B cell (primary cell): ENCODE measurements at regions not wholly inside any gene's neighbourhood (a gene's known extent, or its start where the extent isn't known, plus 50 kb on each side); places are given as distances from the start of the nearest gene placed in this dataset.

Experiments used
- ATAC-seq: fragments of 200-7000 bp; cut with Tn5 transposase; one replicate; pipeline ENCODE4 v1.10.0; 2021; ENCODE audit warnings: low read depth, mild to moderate bottlenecking, moderate number of reproducible peaks, moderate library complexity
- CTCF ChIA-PET: fragments of 350-600 bp; sonication (Branson Sonifier 250); formaldehyde crosslinking; loops from one replicate; lab custom pipeline; 2021; ENCODE audit warnings: antibody characterized with exemption, inconsistent platforms; lab: Charles Lee
- POLR2A ChIA-PET: fragments of 350-600 bp; sonication (Branson Sonifier 250); formaldehyde crosslinking; loops from one replicate; lab custom pipeline; 2021; ENCODE audit warnings: antibody characterized with exemption; lab: Charles Lee
- DNase-seq: peaks from one replicate; pipeline ENCODE4 v3.0.0; 2013
- H2AFZ ChIP-seq: 2 replicates; pipeline ENCODE4 v1.6.1; 2012; ENCODE audit warnings: mild to moderate bottlenecking, low read depth, low read length; ENCODE audit not compliant: insufficient read depth, poor library complexity, severe bottlenecking
- H3K27ac ChIP-seq, 2 donors: 1 replicate in 1 of 2; 2 replicates in 1 of 2; pipeline ENCODE4 v1.5.1; 2012 to 2013; ENCODE audit warnings: low read length in 2 of 2, mild to moderate bottlenecking in 2 of 2, moderate library complexity in 1 of 2
- H3K27me3 ChIP-seq, 4 experiments: fragments of 200-600 bp in 1 of 4; sonication (generic) in 1 of 4; replicated peaks in 1 of 4; 1 replicate in 2 of 4; 2 replicates in 2 of 4; pipeline versions ENCODE4 v1.6.1 to v1.7.0; 2013 to 2016; ENCODE audit warnings: low read length in 3 of 4, mild to moderate bottlenecking in 2 of 4, mixed read lengths in 1 of 4, moderate library complexity in 1 of 4; ENCODE audit not compliant: insufficient read depth in 4 of 4, control insufficient read depth in 3 of 4; ENCODE audit errors: control extremely low read depth in 1 of 4
- H3K36me3 ChIP-seq, 2 experiments: replicated peaks in 1 of 2; 1 replicate in 1 of 2; 2 replicates in 1 of 2; pipeline versions ENCODE4 v1.6.1 to v1.7.1; 2013; ENCODE audit warnings: low read length in 1 of 2; ENCODE audit not compliant: insufficient read depth in 2 of 2, control insufficient read depth in 1 of 2; ENCODE audit errors: control extremely low read depth in 1 of 2, extremely low read depth in 1 of 2
- H3K4me1 ChIP-seq, 2 donors: fragments of 200-600 bp in 1 of 2; sonication (generic) in 1 of 2; 1 replicate in 1 of 2; 2 replicates in 1 of 2; pipeline versions ENCODE4 v1.5.1 to v1.6.1; 2013 to 2017; ENCODE audit warnings: low read length in 2 of 2; ENCODE audit not compliant: control insufficient read depth in 2 of 2, insufficient read depth in 2 of 2
- H3K4me2 ChIP-seq: replicated peaks from 2 replicates; pipeline ENCODE3; 2012; ENCODE audit warnings: mild to moderate bottlenecking, low read depth, low read length; ENCODE audit not compliant: poor library complexity, severe bottlenecking
- H3K4me3 ChIP-seq, 5 experiments: fragments of 200-600 bp in 1 of 5; sonication (generic) in 1 of 5; 1 replicate in 3 of 5; 2 replicates in 2 of 5; pipeline versions ENCODE4 v1.5.1 to v1.7.0; 2011 to 2016; ENCODE audit warnings: low read length in 4 of 5, mild to moderate bottlenecking in 4 of 5, low read depth in 2 of 5, control low read depth in 1 of 5, moderate library complexity in 1 of 5; ENCODE audit not compliant: insufficient read depth in 1 of 5; ENCODE audit errors: control extremely low read depth in 1 of 5, extremely low read depth in 1 of 5
- H3K79me2 ChIP-seq: fragments of 200-600 bp; sonication (generic); one replicate; pipeline ENCODE4 v1.6.0; 2016; ENCODE audit warnings: low read length; ENCODE audit not compliant: control insufficient read depth, insufficient read depth
- H3K9ac ChIP-seq: fragments of 200-600 bp; sonication (generic); 2 replicates; pipeline ENCODE4 v1.6.1; 2017; ENCODE audit warnings: mild to moderate bottlenecking, low read length, moderate library complexity
- H3K9me3 ChIP-seq, 3 donors: one replicate each; pipeline versions ENCODE4 v1.6.1 to v1.7.1; 2013; ENCODE audit warnings: low read length in 2 of 3; ENCODE audit not compliant: control insufficient read depth in 2 of 3, insufficient read depth in 1 of 3; ENCODE audit errors: control extremely low read depth in 1 of 3
- H4K20me1 ChIP-seq: 2 replicates; pipeline ENCODE4 v1.6.0; 2012; ENCODE audit warnings: mild to moderate bottlenecking, low read length; ENCODE audit not compliant: insufficient read depth, control insufficient read depth, poor library complexity, severe bottlenecking
- H3K27ac Mint-ChIP-seq: one replicate; pipeline ENCODE4 v1.8.0; 2021; ENCODE audit warnings: mixed read lengths
- H3K27me3 Mint-ChIP-seq: one replicate; pipeline ENCODE4 v1.8.0; 2021; ENCODE audit warnings: mixed read lengths
- H3K4me1 Mint-ChIP-seq: one replicate; pipeline ENCODE4 v1.8.0; 2021; ENCODE audit warnings: mixed read lengths
- H3K4me3 Mint-ChIP-seq: one replicate; pipeline ENCODE4 v1.8.0; 2021; ENCODE audit warnings: mixed read lengths
- H3K9me3 Mint-ChIP-seq: one replicate; pipeline ENCODE4 v1.8.0; 2022; ENCODE audit warnings: mixed read lengths; ENCODE audit not compliant: insufficient read depth
- EZH2 ChIP-seq: IDR thresholded peaks from 2 replicates; pipeline ENCODE4 v1.6.1; 2012; ENCODE audit warnings: borderline replicate concordance, low read depth, mild to moderate bottlenecking, moderate library complexity, low read length; ENCODE audit not compliant: insufficient read depth, poor library complexity, severe bottlenecking
- WGBS: methylation state at CpG from one replicate; pipeline ENCODE4 v1.1.5; 2013; ENCODE audit warnings: missing lambda C conversion rate; ENCODE audit not compliant: insufficient coverage; 5-methylcytosine and 5-hydroxymethylcytosine counted together
- intact Hi-C: fragments of 100-400 bp; cut with micrococcal nuclease; formaldehyde crosslinking; loops from one replicate; pipeline ENCODE4 v1.10.0; 2022
- TF ChIP-seq, protein P1 (sequence below): fragments of 200-600 bp; IDR thresholded peaks from one replicate; pipeline ENCODE4 v1.8.0; 2022; ENCODE audit warnings: antibody characterized with exemption, mild to moderate bottlenecking

DNA sequence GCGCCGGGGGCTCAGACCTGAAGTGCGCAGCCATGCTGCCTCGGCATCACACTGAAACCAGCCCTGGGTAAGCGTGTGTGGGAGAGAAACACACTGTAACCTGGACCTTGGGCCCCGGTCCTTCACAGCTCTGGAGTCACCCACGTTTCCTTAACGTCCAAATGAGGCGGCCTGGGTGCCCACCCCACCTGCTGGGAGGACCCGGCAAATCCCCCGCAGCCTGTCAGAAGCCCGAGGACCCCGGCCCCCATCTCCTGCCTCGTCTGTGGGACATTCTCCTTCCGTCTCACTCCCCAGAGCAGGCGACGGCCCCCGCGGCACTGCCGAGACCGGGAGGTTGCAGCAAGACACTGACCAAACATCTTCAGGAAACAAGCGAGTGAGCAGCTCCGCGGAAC lies 66.5 kb upstream of the GALNT9 start:
- Histone ChIP-seq H2AFZ (no peak overlapping the region), H3K9me3 (peaks cover 0 to 3% (median 0%) of the 10 kb centered on the region in 3 donors), H3K36me3 (no peaks in the 10 kb centered on the region), H3K27me3 (peaks cover 0 to 33% (median 4%) of the 10 kb centered on the region in 4 experiments), H3K4me1 (no peaks in the 10 kb centered on the region), H3K4me3 (no peak overlapping the region), H3K27ac (no peak overlapping the region), H3K4me2 (no peak overlapping the region), H3K79me2 (no peaks in the 10 kb centered on the region), H4K20me1 (no peaks in the 10 kb centered on the region), H3K9ac (no peak overlapping the region)
- H3K4me3 Mint-ChIP-seq, result no peak overlapping the region
- 82% methylated on average over 24 of the region's 24 CpGs for WGBS
- ATAC-seq (no peak), DNase-seq (no peak)
- no peaks in the 10 kb centered on the region for H3K9me3 Mint-ChIP-seq
- H3K27me3 Mint-ChIP-seq, result peaks cover 13% of the 10 kb centered on the region
- ChIA-PET POLR2A (no interaction called here), CTCF (interaction anchor here (1.2 kb wide), 1 partner anchor 242 kb away, joined by 3 read pairs; no protein-coding TSS in a partner anchor)
- TF ChIP-seq, protein P1, sequence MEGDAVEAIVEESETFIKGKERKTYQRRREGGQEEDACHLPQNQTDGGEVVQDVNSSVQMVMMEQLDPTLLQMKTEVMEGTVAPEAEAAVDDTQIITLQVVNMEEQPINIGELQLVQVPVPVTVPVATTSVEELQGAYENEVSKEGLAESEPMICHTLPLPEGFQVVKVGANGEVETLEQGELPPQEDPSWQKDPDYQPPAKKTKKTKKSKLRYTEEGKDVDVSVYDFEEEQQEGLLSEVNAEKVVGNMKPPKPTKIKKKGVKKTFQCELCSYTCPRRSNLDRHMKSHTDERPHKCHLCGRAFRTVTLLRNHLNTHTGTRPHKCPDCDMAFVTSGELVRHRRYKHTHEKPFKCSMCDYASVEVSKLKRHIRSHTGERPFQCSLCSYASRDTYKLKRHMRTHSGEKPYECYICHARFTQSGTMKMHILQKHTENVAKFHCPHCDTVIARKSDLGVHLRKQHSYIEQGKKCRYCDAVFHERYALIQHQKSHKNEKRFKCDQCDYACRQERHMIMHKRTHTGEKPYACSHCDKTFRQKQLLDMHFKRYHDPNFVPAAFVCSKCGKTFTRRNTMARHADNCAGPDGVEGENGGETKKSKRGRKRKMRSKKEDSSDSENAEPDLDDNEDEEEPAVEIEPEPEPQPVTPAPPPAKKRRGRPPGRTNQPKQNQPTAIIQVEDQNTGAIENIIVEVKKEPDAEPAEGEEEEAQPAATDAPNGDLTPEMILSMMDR, result no peak
- no peaks in the 10 kb centered on the region for H3K4me1 Mint-ChIP-seq
- intact Hi-C loops, result no loop called here
- H3K27ac Mint-ChIP-seq, result no peak overlapping the region

DNA sequence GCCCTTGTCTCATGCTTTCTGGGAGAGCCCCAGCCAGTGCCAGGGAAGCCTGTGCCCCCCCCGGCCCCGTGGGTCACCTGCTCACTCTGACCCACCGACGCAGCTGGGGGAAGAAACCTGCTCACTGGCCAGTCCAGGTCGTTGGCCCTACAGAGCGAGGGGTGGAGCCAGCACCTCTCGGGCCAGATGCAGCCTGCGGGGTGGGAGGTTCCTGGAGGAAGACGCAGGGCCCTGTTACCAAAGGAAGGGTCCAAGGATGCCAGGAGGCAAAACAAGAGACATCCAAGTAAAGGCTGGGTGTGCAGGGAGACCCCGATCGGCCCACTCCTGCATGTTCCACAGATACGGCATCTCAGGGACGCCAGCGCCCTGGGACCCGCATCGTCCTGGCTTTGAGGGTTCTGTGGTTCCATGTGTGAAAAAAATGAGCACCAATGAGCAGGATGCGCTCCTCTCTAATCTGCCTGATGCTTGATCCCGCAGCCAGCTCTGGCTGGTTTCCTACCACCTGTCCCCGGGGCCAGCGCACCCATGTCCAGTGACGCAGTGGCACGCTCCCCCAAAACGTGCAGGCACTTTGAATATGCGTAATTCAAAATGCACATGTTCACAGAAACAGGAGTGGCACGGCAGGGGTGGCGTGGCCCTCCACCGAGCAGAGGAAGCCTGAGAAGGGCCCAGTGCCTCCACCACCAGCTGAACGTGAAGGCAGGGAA lies 66.0 kb upstream of the GALNT9 start:
- H3K27me3 ChIP-seq, result peaks cover 0 to 32% (median 4%) of the 10 kb centered on the region in 4 experiments
- no peak overlapping the region for H3K4me2 ChIP-seq
- H2AFZ ChIP-seq, result no peak overlapping the region
- H3K36me3 ChIP-seq, result no peaks in the 10 kb centered on the region
- H3K9me3 ChIP-seq, result peaks cover 0 to 3% (median 0%) of the 10 kb centered on the region in 3 donors
- H4K20me1 ChIP-seq, result no peaks in the 10 kb centered on the region
- WGBS, result 88% methylated on average over 26 of the region's 28 CpGs
- no peak overlapping the region for H3K4me3 Mint-ChIP-seq
- no peak overlapping the region for H3K4me3 ChIP-seq
- no peaks in the 10 kb centered on the region for H3K79me2 ChIP-seq
- H3K9me3 Mint-ChIP-seq, result no peaks in the 10 kb centered on the region
- no peak overlapping the region for H3K9ac ChIP-seq
- intact Hi-C loops, result no loop called here
- DNase-seq (no peak), ATAC-seq (no peak)
- H3K4me1 ChIP-seq, result no peaks in the 10 kb centered on the region
- POLR2A ChIA-PET, result no interaction called here
- peaks cover 12% of the 10 kb centered on the region for H3K27me3 Mint-ChIP-seq
- no peak for TF ChIP-seq EZH2
- no peaks in the 10 kb centered on the region for H3K4me1 Mint-ChIP-seq
- CTCF ChIA-PET, result no interaction called here
- no peak overlapping the region for H3K27ac ChIP-seq
- no peak overlapping the region for H3K27ac Mint-ChIP-seq
